ENCODE measurements at regions not wholly inside any gene's neighbourhood (a gene's known extent, or its start where the extent isn't known, plus 50 kb on each side); places are given as distances from the start of the nearest gene placed in this dataset.

GRCh38 chr2:186024921-186025320, 286.3 kb downstream of the FSIP2 start:
- TF ChIP-seq, protein P1, sequence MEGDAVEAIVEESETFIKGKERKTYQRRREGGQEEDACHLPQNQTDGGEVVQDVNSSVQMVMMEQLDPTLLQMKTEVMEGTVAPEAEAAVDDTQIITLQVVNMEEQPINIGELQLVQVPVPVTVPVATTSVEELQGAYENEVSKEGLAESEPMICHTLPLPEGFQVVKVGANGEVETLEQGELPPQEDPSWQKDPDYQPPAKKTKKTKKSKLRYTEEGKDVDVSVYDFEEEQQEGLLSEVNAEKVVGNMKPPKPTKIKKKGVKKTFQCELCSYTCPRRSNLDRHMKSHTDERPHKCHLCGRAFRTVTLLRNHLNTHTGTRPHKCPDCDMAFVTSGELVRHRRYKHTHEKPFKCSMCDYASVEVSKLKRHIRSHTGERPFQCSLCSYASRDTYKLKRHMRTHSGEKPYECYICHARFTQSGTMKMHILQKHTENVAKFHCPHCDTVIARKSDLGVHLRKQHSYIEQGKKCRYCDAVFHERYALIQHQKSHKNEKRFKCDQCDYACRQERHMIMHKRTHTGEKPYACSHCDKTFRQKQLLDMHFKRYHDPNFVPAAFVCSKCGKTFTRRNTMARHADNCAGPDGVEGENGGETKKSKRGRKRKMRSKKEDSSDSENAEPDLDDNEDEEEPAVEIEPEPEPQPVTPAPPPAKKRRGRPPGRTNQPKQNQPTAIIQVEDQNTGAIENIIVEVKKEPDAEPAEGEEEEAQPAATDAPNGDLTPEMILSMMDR (IDR thresholded peaks at IDR 0.05), result no peak
- no peak for TF ChIP-seq POLR2A (IDR thresholded peaks at IDR 0.05)
